ENCODE measurements at regions not wholly inside any gene's neighbourhood (a gene's known extent, or its start where the extent isn't known, plus 50 kb on each side); places are given as distances from the start of the nearest gene placed in this dataset.
"Not testable (repeated sequence)": the region's sequence is repeated elsewhere in the genome, so short reads cannot be mapped to it uniquely, and the experiment has no call there.

DNA sequence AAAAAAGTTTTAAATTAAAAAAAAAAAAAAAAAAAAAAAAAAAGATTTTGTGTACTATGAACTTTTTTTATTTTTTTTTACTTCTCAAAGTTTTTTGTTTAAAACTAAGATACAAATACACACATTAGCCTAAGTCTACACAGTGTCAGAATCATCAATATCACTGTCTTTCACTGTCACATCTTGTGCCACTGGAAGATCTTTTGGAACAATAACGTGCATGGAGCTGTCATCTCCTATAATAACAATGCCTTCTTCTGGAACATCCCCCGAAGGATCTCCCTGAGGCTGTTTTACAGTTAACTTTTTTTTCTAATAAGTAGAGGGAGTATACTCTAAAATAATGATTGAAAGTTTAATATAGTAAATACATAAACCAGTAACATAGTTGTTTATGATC, 295.7 kb downstream of the KCNJ2 start:
- no peak for DNase-seq

DNA sequence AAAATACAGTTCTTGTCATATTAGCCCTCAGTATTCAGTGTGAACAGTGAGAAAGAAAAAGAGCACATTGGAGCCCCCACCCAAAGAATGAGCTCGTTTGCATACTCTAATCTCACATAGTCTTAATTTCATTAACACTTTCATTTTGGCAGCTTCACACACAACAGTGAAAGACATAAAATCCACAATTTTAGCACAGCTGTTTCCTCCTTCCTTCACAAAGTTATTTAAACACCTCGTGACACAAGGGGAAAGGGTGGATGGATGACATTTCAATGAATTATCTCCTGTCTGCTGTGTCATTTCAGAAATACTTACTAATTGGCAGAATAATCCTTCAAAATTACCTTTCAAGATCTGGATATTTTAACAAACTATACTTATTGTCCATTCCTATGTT, 299.3 kb downstream of the KCNJ2 start:
- no peak for DNase-seq

DNA sequence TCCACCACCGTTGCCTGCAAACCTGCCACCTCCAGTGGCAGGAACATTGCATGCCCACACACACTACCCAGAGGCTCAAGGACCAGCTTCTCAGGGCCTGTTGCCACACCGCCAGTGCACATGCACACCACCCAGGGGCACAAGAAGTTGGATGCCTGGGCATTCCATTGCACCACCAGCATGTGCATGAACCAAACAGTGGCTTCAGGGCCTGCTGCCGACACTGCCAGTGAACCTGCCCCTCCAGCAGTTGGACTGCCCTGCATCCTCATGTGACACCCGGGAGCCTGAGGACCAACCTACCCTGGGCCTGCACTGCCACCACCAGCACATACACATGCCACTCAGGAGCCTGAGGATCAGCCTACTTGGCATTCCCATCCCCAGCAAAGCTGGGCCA, 303.7 kb downstream of the KCNJ2 start:
- DNase-seq = no peak

DNA sequence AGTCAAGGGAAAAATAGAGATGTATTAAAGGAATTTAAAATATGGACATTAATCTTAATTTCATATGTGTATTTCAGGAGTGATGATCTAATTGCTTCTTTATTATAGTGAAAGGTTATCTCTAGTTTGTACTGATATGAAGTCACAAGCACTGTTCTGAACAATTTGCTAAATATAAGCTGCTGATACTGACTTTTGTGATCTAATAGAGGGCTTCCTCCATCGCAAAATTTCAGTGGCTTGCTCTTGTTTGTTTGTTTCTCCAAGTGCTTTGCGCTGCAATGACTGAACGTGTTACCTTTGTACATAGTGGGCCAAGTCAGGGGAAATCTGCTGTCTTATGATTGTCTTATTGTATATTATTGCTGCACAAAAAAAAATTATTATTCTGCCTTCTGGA, 307.0 kb downstream of the KCNJ2 start:
- DNase-seq = no peak

DNA sequence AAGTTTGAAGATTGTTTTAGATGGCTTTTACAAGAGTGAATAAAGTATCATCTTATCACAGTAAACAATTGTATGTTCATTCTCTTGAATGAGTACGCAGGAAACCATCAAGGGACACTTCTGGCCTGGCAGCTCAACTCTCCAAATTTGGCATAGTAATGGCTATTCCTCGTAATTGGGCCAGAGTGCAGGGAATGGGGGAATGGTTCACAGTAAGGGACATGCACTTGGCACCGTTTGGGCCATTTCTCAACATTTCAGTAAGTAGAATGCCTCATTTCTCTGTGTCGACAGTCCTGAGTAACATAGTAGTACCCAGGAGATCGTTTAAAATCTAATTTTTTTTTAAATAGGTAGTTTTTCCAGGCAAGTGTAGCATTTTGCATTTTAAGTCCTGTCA, 309.6 kb downstream of the KCNJ2 start:
- DNase-seq = no peak

DNA sequence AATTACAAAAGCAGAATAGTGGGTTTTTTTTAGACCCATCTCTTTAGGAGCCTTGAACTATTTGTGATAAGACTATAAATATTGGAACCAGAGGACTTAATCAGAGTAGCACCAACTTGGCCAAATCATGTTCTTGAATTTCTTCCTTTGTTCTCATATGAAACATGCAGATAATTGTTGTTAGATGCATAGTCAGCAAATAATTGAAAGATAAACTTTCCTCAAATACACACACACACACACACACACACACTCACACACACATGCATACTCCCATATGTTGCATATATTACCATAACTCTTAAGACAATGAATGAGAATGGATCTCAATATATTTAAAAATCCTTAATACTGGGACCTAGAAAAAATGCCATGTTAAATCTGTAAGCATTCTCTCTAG, 310.4 kb downstream of the KCNJ2 start:
- DNase-seq = no peak

DNA sequence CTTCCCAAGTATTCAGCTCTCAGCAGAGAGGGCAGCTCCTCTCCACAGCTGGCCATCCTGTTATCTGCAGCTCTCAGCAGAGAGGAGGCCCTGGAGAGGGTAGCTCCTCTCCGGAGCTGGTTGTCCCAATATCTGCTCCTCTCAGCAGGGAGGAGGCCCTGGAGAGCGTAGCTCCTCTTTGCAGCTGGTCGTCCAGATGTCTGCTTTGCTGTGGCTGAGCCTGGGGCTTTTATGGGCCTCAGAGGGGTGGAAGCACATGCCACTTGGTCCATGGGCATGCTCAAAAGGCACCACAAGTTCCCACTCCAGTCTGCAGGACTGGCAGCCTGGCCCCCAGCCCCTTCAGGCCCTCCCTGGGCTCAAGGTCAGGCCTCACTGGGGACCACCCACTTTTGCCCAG, 314.3 kb downstream of the KCNJ2 start:
- DNase-seq = no peak

DNA sequence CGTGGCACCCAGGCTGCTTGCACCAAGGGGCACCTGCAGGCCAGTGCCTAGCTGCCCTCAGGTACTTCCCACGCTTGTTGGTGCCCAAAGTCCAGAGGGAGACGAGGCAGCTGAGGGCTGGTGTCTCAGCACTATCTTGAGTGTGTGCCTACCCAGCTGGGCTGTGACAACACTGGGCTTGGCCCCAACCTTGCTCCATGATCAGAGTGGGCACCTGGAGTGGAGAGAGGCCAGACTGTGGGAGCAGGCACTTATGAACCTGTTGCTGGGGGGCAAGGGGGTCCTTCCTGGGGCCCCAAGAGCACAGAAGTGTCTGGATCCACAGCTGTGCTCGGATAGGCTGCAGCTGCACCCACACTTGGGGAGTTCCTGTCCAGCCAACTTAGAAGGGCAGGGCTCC, 314.7 kb downstream of the KCNJ2 start:
- no peak for DNase-seq

DNA sequence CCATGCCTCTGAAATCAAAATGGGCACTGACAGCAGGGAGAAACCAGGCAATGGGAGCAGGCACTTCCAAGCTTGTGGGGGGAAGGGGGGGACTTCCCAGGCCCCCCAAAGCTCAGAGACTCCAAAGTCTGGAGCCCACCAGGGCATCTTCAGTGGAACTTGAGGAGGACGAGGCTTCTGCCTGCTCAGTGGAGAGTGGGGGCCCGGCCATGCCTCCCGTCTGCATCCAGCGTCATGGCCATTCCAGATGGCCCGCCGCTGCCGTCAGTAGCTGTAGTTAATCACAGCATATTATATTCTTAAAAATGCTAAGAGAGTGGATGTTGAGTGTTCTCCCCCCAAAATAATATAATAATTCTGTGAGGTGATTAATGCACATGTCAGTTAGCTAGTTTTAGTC, 315.2 kb downstream of the KCNJ2 start:
- DNase-seq = no peak

DNA sequence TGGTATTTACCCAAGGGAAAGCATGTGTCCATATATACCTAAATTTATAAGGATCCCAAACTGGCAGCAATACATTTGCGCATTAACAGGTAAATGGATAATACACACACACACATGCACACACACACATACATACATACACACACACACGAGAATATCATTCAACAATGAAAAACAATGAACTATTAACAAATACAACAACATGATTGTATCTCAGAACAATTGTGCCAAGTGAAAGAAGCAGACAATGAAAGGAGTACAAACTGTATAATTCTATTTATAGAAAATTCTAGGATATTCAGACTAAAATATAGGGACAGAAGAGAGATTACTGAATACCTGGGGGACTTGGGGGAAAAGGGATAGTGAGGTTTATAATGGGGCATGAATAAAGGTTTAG, 323.0 kb downstream of the KCNJ2 start:
- no peak for DNase-seq

DNA sequence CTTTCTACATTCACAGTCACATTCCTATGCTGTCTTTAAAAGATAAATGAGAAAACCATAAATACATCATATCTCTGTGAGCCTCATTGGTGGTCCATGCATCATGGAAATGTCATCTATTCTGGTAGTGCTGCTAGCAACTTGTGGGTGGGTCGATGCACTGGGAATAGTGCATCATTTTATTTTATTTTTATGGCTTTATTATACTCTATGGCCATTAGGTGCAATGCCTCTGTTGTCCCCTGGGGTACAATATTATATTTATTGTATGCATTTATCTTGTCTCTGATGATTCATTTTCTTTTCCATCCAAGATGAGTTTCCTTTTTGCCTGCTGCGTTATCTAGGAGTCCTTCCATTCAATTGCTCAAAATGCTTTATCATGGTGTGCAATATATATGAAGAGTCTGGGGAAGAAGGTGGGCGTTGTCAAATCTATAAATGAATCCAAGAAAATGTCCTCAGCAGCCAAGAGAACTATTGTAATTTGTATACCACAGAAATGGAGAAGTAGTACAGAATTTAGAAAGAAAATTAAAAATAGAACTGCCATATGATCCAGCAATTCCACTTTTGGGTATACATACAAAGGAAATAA, 324.0 kb downstream of the KCNJ2 start:
- no peak for DNase-seq

DNA sequence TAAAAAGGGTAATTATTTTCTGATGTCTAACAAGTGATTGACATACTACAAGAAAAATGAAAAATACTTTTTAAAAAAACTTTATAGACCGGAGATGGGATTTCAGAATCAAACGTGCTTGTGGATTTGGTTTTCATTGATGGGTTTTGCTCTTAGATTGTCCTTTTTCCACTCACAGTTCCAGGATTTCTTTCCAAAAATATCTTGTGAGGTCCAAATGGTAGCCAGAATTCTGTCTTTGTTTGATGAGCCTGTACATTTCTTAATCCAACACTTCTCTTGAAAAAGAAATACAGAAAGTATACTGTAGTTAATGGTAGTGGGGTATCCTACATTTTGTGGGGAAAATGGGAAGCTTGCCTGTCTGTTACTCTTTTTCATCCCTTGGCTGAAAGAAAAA, 329.3 kb downstream of the KCNJ2 start:
- no peak for DNase-seq

DNA sequence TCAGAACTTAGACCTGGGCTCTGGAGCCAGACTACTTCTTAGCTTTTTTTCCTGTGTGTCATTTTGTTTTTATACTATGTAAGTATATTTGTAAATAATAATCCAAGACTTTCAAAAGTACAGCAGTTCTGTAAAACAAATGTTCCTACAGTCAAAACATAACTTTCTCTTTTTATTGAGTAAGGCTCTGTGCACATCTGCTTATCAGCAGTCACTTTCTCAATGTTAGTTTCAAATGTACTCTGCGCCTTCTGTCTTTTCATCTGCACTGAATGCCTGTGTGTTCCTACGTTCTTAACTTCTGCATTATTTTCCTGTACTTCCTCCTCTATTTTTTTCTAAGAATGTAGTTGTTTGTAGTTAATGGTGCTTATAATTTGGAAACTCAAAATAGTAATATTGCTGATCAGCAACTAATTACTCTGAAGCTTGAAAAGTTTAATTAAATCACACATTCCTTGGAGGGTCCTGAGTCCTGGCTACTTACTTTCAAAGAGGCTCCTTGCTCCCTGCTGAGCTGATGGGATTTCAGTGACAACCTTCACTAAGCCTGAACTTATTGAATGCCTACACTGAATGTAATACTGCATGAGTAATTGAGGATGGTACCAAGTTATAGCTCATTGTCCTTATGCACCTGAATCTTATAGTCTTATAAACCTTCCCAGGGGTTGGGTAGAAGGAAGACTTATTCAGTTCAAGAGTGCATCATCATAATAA, 329.9 kb downstream of the KCNJ2 start:
- DNase-seq = no peak

DNA sequence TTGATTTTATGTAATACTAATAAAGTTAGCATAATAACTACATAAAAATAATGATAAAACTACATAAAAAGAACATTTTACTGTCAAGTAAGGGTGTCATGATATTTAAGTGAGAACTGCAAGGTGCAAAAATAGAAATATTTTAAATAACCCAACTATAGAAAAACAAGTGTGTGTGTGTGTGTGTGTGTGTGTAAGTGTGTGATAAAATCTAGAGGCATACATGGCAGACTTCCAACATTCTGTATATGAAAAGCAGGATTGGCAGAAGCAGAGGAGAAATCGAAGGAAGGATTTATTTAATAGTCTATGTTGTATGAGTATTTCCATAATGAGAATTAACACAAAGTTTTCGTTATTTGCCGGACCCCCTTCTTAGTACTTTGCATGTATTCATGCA, 334.1 kb downstream of the KCNJ2 start:
- no peak for DNase-seq

DNA sequence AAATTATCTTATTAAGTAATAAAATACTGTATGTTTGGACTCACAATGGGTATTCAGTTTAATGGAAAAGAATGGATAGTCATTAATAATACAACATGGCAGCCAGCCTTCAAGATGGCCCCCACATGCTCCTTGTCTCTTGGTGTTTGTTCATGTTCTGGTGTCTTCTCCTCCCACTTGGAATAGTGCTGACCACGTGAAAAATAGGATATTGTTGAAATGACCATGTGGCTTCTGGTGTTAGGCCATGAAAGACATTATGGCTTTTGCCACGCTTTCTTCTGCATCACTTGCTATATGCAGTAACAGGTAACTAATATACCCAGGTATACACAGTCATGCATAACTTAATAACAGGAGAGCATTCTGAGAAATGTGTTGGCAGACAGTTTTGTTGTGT, 341.0 kb downstream of the KCNJ2 start:
- no peak for DNase-seq

DNA sequence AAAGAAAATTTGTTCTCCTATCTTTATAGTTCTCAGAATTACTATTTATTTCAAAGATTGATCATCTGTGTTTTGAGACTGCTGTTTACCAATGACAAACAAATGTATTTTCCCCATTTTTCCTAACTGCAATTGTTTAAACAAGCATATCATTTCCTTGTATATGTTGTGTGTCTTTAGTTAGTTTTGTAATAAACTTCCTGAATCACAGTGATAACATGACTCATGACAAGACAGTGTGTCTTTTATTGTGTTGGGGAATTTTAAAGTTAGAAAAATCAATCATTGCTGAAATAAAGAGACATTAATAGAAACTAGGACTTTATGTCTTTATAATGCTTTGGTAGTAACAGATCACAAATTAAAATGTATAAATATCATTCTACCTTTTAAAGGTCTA, 348.5 kb downstream of the KCNJ2 start:
- DNase-seq = no peak

DNA sequence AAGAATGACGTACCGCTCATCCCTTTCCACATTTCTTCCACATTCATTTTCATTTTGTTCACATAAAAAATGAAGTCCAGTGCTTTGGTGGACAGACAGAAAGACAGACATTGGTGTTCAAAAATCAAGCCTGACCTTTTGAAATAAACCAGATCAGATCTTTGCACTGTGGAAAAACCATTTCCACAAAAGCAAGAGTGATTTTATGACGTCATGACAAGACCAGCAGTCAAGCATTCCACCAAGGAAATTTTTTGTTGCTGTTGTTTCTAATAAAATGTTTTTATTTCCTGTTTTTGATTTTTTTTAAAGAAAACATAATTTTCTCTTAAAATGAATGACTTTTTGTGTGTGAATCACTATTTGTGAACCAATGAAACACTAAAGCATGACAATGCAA, 350.0 kb downstream of the KCNJ2 start:
- no peak for DNase-seq

DNA sequence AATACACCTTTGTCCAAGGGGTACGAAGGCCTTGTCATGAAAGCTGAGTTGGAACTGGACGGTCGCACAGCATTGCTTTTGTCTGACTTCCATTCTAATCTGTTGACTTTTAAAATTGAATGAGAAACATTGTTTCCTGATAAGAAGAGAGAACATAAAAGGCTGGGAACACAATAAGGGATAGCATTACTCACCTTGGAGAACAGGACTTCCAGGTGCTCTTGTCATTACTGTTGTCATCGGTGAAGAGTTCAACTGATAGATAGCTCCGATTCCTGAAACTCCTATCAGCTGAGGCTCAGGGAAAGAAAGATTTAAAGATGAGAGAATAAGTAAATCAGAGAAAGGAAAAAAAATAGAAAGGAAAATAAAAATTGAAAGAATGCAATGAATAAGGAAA, 351.1 kb downstream of the KCNJ2 start:
- DNase-seq = no peak

DNA sequence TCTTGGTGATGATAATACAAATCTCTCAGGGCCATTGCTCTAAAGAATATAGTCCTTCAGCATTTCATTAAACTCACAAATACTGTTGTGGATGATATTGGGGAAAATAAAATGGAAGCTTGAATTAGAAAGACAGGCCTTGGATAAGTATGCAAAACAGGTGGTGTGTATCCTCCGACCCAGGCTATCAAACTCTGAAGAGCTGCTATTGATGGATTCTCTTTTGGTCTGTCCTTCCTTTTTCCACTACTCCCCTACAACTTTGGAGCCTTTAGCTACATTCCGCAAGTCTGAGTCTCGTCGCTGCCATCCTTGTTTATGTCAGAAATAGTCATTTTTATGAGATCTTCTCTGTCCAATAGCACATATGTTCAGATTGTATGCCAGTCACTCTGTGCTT, 351.6 kb downstream of the KCNJ2 start:
- DNase-seq = no peak

DNA sequence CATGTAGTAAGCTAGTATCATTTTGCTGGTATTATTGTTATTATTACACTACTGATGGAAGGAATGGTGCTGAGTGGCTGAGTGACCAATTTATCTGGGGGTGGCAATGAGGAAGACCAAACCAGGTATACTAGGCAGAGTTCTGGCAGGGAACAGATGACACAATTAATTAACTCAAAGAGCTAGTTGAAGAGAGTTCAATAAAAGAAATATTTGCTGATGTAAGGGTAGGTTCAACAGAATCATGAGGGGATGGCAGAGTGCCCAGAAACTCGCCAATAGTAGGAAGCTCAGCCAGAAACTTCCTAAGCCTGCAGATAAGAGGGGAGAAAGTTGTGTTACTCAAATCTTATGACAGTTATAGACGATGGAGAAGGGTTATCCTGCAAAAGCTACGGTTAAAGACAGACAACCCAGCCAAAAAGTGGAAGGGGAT, 352.5 kb downstream of the KCNJ2 start:
- peak; percentile 71 for DNase-seq

DNA sequence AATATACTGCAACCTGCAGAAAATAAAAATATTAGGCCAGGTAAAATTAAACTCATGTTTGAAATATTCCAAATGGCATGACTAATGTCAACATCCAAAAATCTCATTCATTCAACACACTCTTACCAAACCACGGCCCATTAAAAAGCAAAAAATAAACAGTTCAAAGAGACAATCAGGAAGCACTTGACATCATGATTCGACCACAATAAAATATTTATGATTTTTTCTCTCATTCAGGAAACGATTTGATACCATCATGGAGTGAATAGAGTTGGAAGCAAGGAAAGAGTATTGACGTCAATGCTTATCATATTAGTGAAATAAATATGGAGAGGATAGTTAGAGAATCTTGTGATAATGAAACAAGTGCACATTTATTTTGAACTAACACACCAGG, 354.1 kb downstream of the KCNJ2 start:
- DNase-seq = peak; percentile 24

DNA sequence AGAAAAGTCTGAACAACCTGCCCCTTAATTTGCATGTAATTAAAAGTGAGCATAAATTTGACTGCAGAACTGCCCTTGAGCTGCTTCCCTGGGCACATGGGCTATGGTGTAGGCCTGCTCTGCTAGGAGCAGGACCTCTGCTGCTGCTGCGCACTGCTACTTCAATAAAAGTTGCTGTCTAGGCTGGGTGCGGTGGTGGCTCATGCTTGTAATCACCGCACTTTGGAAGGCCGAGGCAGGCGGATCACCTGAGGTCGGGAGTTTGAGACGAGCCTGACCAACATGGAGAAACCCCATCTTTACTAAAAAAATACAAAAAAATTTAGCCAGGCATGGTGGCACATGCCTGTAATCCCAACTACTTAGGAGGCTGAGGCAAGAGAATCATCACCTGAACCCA, 355.7 kb downstream of the KCNJ2 start:
- DNase-seq = not testable (repeated sequence)

DNA sequence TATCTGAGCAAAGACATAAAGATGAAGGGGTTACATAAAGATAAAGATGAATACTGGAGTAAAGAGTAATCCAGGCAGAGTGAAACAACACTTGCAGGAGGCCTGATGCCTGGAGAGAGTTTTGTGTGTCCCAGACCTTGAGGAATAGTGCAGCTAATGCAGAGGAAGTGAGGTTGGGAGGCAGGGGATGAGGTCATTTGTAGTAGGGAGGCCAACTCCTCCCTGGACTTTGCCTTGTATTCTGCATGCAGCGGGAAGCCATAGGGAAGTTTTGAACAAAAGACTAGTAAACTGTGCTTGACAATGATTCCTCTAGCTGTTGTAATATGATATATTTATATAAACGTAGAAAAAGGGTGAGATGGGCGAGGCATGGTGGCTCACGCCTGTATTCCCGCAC, 356.6 kb downstream of the KCNJ2 start:
- DNase-seq = no peak

DNA sequence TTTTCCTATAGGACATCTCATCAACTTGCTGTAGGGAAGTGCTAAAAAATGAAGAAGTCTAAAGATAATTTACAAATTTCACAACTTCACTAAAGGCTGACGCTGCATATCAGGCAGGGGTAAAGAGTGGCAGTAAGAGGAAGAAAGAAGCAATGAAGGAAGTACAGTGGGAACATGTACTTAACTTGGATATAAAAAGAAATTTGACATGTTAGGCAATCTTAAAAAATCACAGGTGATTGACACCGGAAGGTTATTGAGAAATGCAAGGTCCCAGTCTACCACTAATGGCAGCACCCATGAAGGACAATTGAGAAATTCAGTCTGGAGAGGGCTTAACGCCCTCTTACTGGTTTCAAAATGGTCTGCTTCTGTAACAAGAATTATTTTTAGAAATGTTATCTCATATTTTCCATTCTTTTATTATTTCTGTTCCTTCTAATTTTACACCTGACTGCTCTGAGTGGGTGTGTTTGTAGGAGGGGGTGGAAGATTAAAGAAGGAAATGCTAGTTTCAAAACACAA, 358.1 kb downstream of the KCNJ2 start:
- no peak for DNase-seq

DNA sequence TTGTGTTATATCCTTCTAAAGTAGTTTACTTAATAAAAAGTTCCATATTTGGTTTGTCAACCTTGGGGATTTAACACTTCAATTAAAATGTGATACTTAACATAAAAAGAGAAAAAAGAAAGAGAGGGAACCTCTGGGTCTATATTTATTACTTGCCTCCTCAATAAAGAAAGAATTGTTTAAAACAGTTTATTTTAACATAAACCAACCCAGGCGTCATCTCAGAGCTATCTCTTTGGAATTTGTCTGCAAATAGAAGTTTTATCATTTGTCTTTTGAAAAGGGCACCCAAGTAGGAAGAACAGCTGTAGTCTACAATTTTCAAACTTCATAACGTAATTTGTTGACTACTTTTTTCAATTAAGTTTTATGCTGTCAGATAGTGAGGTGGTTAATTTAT, 364.1 kb downstream of the KCNJ2 start:
- no peak for DNase-seq
